ENCODE measurements at regions not wholly inside any gene's neighbourhood (a gene's known extent, or its start where the extent isn't known, plus 50 kb on each side); places are given as distances from the start of the nearest gene placed in this dataset.
"Not testable (repeated sequence)": the region's sequence is repeated elsewhere in the genome, so short reads cannot be mapped to it uniquely, and the experiment has no call there.

GRCh38 chr10:53463539-53463938 lies 691.0 kb upstream of the MBL2 start:
- TF ChIP-seq, protein P1, sequence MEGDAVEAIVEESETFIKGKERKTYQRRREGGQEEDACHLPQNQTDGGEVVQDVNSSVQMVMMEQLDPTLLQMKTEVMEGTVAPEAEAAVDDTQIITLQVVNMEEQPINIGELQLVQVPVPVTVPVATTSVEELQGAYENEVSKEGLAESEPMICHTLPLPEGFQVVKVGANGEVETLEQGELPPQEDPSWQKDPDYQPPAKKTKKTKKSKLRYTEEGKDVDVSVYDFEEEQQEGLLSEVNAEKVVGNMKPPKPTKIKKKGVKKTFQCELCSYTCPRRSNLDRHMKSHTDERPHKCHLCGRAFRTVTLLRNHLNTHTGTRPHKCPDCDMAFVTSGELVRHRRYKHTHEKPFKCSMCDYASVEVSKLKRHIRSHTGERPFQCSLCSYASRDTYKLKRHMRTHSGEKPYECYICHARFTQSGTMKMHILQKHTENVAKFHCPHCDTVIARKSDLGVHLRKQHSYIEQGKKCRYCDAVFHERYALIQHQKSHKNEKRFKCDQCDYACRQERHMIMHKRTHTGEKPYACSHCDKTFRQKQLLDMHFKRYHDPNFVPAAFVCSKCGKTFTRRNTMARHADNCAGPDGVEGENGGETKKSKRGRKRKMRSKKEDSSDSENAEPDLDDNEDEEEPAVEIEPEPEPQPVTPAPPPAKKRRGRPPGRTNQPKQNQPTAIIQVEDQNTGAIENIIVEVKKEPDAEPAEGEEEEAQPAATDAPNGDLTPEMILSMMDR (IDR thresholded peaks at IDR 0.05; ENCODE audit: insufficient read depth, missing control alignments) = no peak
- no peak for FAIRE-seq
- no peak for DNase-seq (ENCODE audit: insufficient read length, low spot score)

DNA sequence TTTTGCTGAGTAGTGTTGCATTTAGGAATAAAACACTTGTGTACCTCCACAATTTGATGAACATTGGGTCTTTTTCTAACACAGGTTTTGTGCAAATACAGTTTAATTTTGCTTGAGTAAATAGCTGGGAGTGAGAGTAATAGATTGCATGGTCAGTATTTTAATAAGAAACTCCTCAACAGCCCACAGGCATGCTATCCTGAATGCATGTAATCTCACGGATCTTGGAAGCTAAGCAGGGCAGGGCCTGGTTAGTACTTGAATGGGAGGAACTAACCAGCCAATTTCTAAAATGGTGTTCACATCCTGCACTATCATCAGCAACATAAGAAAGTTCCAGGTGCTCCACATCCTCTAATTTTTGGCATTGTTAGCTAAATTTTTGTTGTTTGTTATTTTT lies 685.4 kb upstream of the MBL2 start:
- FAIRE-seq = peak; percentile 21
- DNase-seq (ENCODE audit: insufficient read length, low spot score) = no peak
- TF ChIP-seq, protein P1 (IDR thresholded peaks at IDR 0.05; ENCODE audit: insufficient read depth, missing control alignments) = no peak

- DNase-seq (ENCODE audit: insufficient read length, low spot score) = no peak
- TF ChIP-seq, protein P1 (IDR thresholded peaks at IDR 0.05; ENCODE audit: insufficient read depth, missing control alignments) = no peak
- no peak for FAIRE-seq
Observed at GRCh38 chr10:53453196-53453595, 680.6 kb upstream of the MBL2 start.

DNA sequence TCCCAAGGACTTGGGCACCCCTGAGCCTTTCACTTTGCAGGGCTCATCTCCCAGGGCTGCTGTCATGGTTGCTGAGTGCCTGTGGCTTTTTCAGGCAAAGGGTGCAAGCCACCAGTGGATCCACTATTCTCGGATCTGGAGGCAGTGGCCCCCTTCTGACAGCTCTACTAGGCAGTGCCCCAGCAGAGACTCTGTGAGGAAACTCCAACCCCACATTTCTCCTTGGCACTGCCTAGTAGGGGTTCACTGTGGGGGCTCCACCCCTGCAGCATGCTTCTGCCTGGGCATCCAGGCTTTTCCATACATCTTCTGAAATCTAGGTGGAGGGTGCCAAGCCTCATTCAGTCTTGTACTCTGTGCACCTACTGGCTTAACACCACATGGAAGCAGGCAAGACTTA lies 675.0 kb upstream of the MBL2 start:
- DNase-seq (ENCODE audit: insufficient read length, low spot score) (no peak), FAIRE-seq (no peak)
- TF ChIP-seq, protein P1 (IDR thresholded peaks at IDR 0.05; ENCODE audit: insufficient read depth, missing control alignments) = no peak

DNA sequence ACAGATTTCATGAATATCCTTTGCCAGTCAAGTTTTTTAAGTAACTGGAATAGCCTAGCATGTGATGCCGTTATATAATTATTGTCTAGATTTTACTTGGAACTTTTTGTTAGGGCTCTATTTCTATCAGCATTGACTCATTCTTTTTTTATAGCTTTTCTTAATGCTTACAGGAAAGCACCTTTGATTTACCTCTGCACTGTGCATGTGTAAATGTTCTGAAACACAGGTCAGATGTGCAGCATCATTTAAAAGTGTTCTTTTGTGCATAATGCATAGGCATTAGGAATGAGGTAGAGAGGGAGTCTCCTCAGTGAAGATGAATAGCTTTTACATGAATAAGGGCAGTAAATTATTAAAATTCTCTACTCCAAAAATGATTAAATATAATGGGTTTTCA lies 669.3 kb upstream of the MBL2 start:
- TF ChIP-seq, protein P1 (IDR thresholded peaks at IDR 0.05; ENCODE audit: insufficient read depth, missing control alignments) = no peak
- DNase-seq (ENCODE audit: insufficient read length, low spot score) (no peak), FAIRE-seq (no peak)

DNA sequence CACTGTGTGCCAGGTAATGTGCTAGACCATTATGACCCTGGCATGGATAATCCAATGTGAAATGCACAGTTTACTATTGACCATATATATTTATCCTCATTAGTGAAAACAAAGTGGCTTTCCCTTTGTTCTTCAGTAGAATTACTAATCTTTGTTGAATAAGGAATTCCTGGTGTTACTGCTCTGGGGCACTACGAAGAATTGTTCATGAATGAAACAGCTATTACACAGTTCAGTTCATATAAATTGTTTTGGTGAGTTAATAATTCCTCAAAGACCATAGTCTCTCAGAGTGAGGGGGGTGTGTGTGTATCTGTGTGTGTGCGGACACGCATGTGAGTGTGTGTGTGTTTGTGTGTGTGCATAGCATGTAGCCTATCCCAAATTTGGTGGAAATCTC lies 668.0 kb upstream of the MBL2 start:
- no peak for DNase-seq (ENCODE audit: insufficient read length, low spot score)
- FAIRE-seq = no peak
- TF ChIP-seq, protein P1 (IDR thresholded peaks at IDR 0.05; ENCODE audit: insufficient read depth, missing control alignments) = no peak

DNA sequence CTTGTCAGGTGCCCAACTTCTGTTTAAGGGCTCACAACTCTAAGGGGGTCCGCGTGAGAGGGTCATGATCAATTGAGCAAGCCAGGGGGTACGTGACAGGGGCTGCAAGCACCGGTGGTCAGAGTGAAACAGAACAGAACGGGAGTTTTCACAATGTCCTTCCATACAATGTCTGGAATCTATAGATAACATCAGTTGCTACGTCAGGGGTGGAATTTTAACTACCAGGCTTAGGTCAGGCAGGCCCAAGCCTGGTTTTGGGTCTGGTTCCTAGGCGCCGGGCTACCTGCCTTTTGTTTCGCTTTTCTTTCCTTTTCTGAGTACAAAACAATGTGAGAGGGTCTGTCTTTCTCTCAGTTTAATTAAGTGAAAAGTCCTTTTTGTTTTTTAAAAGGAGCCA lies 666.5 kb upstream of the MBL2 start:
- not testable (repeated sequence) for FAIRE-seq; DNase-seq (ENCODE audit: insufficient read length, low spot score)

DNA sequence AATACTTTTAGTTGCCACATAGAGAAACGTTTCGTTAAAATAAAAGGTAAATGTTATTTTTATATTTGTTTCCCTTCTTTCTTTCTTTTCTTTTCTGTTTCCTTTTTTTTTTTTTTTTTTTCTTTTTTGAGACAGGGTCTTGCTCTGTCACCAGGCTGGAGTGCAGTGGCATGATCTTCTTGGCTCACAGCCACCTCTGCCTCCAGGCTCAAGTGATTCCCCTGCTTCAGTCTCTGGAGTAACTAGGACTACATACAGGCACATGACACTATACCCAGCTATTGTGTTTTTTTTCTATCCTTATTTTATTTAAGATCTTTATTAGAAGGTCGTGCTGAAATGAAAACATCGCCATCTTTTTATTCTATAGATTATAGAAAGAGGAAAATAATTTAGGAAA lies 661.8 kb upstream of the MBL2 start:
- DNase-seq (ENCODE audit: insufficient read length, low spot score) = no peak
- no peak for FAIRE-seq
- TF ChIP-seq, protein P1 (IDR thresholded peaks at IDR 0.05; ENCODE audit: insufficient read depth, missing control alignments) = no peak
